NB4 (cell line): ENCODE measurements at regions not wholly inside any gene's neighbourhood (a gene's known extent, or its start where the extent isn't known, plus 50 kb on each side); places are given as distances from the start of the nearest gene placed in this dataset.

Experiments used
- CTCF ChIP-seq: IDR thresholded peaks from one replicate; pipeline ENCODE4 v1.5.1; 2012; ENCODE audit warnings: low read depth, low read length
- MYC ChIP-seq: IDR thresholded peaks from 2 replicates; pipeline ENCODE4 v1.6.1; 2011; ENCODE audit warnings: low read depth, low read length
- POLR2A ChIP-seq: IDR thresholded peaks from 2 replicates; pipeline ENCODE4 v1.6.1; 2011; ENCODE audit warnings: mild to moderate bottlenecking; ENCODE audit not compliant: insufficient read length; ENCODE audit errors: extremely low read depth

GRCh38 chr10:29131952-29132547, 156.8 kb upstream of the LYZL1 start:
- TF ChIP-seq CTCF (no peak), POLR2A (no peak), MYC (no peak)
